ENCODE measurements at regions not wholly inside any gene's neighbourhood (a gene's known extent, or its start where the extent isn't known, plus 50 kb on each side); places are given as distances from the start of the nearest gene placed in this dataset.

- DNase-seq (ENCODE audit: low spot score in 2 of 2, unreplicated experiment in 2 of 2): no peak
- no peaks in the 10 kb centered on the region for H3K27me3 Mint-ChIP-seq (ENCODE audit: low read depth)
- peaks cover 4% of the 10 kb centered on the region for H3K9me3 Mint-ChIP-seq
- no peak overlapping the region for H3K27ac Mint-ChIP-seq
- TF ChIP-seq, protein P1, sequence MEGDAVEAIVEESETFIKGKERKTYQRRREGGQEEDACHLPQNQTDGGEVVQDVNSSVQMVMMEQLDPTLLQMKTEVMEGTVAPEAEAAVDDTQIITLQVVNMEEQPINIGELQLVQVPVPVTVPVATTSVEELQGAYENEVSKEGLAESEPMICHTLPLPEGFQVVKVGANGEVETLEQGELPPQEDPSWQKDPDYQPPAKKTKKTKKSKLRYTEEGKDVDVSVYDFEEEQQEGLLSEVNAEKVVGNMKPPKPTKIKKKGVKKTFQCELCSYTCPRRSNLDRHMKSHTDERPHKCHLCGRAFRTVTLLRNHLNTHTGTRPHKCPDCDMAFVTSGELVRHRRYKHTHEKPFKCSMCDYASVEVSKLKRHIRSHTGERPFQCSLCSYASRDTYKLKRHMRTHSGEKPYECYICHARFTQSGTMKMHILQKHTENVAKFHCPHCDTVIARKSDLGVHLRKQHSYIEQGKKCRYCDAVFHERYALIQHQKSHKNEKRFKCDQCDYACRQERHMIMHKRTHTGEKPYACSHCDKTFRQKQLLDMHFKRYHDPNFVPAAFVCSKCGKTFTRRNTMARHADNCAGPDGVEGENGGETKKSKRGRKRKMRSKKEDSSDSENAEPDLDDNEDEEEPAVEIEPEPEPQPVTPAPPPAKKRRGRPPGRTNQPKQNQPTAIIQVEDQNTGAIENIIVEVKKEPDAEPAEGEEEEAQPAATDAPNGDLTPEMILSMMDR (IDR thresholded peaks at IDR 0.05; ENCODE audit: unreplicated experiment): no peak
- no peak overlapping the region for H3K4me3 Mint-ChIP-seq
- peaks cover 8% of the 10 kb centered on the region for H3K4me1 Mint-ChIP-seq
- H3K36me3 Mint-ChIP-seq: peaks cover 1% of the 10 kb centered on the region
These were observed 249.0 kb downstream of the LTN1 start for GRCh38 chr21:28743723-28744122.

DNA sequence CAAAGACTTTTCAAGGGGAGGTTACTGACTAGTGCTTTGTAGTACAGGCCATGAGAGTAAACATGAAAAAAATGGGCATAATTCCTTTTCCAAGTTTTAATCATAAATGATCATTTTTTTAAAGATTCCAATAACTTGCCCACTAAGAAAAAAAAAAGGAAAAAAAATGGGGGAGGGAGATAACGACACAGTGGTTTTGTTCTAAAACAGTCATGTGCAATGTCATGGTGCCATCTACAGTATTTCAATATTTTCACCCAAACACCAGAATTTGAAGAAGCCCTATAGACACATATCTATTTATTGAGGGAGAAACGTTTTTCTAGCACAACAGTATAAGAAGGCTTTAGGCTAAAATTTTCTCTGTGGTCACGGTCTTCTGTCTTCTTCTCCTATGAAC lies 250.2 kb downstream of the LTN1 start:
- no peak overlapping the region for H3K27ac Mint-ChIP-seq
- no peaks in the 10 kb centered on the region for H3K27me3 Mint-ChIP-seq (ENCODE audit: low read depth)
- H3K9me3 Mint-ChIP-seq: peaks cover 4% of the 10 kb centered on the region
- DNase-seq (ENCODE audit: low spot score in 2 of 2, unreplicated experiment in 2 of 2): no peak
- H3K4me1 Mint-ChIP-seq: peaks cover 20% of the 10 kb centered on the region
- H3K36me3 Mint-ChIP-seq: peaks cover 1% of the 10 kb centered on the region
- no peak overlapping the region for H3K4me3 Mint-ChIP-seq
- TF ChIP-seq, protein P1 (IDR thresholded peaks at IDR 0.05; ENCODE audit: unreplicated experiment): no peak

GRCh38 chr21:28740125-28740524 lies 252.6 kb downstream of the LTN1 start:
- Mint-ChIP-seq H3K4me1 (peaks cover 22% of the 10 kb centered on the region), H3K9me3 (peaks cover 10% of the 10 kb centered on the region), H3K36me3 (peaks cover 1% of the 10 kb centered on the region), H3K27me3 (ENCODE audit: low read depth) (no peaks in the 10 kb centered on the region), H3K27ac (no peak overlapping the region), H3K4me3 (no peak overlapping the region)
- no peak for DNase-seq (ENCODE audit: low spot score in 2 of 2, unreplicated experiment in 2 of 2)
- TF ChIP-seq, protein P1 (IDR thresholded peaks at IDR 0.05; ENCODE audit: unreplicated experiment): no peak

DNA sequence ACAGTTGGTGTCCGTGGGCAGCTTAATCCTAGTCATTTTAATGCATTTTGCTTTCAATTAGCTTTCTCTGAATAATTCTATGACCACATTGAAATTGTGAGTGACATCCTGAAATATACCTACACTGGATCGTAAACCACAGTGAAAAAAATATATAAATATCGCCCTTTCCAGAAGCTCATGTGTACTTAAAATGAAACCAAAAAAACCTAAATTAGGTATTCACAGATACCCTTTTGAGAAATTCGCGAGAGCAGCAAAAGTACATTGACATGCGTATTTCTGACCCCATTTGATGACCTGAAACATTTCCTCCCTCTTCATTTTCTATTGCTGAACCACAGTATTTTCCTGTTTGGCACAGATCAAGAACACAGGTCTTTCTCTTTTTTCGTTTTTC lies 253.8 kb downstream of the LTN1 start:
- no peak overlapping the region for H3K27ac Mint-ChIP-seq
- peaks cover 1% of the 10 kb centered on the region for H3K36me3 Mint-ChIP-seq
- H3K4me1 Mint-ChIP-seq: peaks cover 22% of the 10 kb centered on the region
- DNase-seq (ENCODE audit: low spot score in 2 of 2, unreplicated experiment in 2 of 2): no peak
- no peak overlapping the region for H3K4me3 Mint-ChIP-seq
- H3K27me3 Mint-ChIP-seq (ENCODE audit: low read depth): no peaks in the 10 kb centered on the region
- TF ChIP-seq, protein P1 (IDR thresholded peaks at IDR 0.05; ENCODE audit: unreplicated experiment): no peak
- peaks cover 10% of the 10 kb centered on the region for H3K9me3 Mint-ChIP-seq

DNA sequence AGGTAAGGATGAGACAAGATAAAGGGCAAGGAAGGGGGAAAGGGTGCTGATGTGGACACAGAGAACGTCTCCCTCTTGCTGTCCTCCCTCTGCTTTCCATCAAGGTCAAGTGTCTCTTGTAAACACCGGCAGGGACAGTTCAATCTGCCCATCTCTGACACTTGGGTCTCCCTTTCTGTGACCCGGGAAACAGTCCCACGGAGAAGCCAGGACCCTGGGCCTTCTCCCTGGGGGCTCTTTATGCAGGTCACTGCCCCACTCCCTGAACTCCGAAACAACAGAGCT lies 254.3 kb downstream of the LTN1 start:
- peaks cover 8% of the 10 kb centered on the region for H3K9me3 Mint-ChIP-seq
- no peak for DNase-seq (ENCODE audit: low spot score in 2 of 2, unreplicated experiment in 2 of 2)
- H3K27me3 Mint-ChIP-seq (ENCODE audit: low read depth): no peaks in the 10 kb centered on the region
- no peak overlapping the region for H3K4me3 Mint-ChIP-seq
- peaks cover 22% of the 10 kb centered on the region for H3K4me1 Mint-ChIP-seq
- H3K36me3 Mint-ChIP-seq: peaks cover 1% of the 10 kb centered on the region
- peak overlapping the region; percentile 70 for H3K27ac Mint-ChIP-seq
- TF ChIP-seq, protein P1 (IDR thresholded peaks at IDR 0.05; ENCODE audit: unreplicated experiment): no peak

Measured in mesothelial cell of epicardium (in vitro differentiated cells).